Loucy (cell line): ENCODE measurements at regions not wholly inside any gene's neighbourhood (a gene's known extent, or its start where the extent isn't known, plus 50 kb on each side); places are given as distances from the start of the nearest gene placed in this dataset.

Source experiments
- H2AFZ ChIP-seq: fragments of 200-600 bp; sonication (generic); 2 replicates; pipeline ENCODE4 v1.6.0; 2016; ENCODE audit warnings: antibody characterized with exemption, mild to moderate bottlenecking, low read length, moderate library complexity
- H3F3A ChIP-seq: fragments of 200-600 bp; 2 replicates; pipeline ENCODE4 v1.6.0; 2016; ENCODE audit warnings: antibody characterized with exemption, low read depth, mild to moderate bottlenecking
- H3K27me3 ChIP-seq: fragments of 200-600 bp; sonication (generic); 2 replicates; pipeline ENCODE4 v1.6.1; 2014; ENCODE audit warnings: low read length, mild to moderate bottlenecking; ENCODE audit not compliant: insufficient read depth, poor library complexity, severe bottlenecking
- H3K36me3 ChIP-seq: fragments of 200-600 bp; sonication (generic); 2 replicates; pipeline ENCODE4 v1.6.1; 2016; ENCODE audit warnings: low read length; ENCODE audit not compliant: insufficient read depth
- H3K4me1 ChIP-seq: fragments of 200-600 bp; sonication (generic); 2 replicates; pipeline ENCODE4 v1.5.1; 2014; ENCODE audit warnings: low read length, mild to moderate bottlenecking; ENCODE audit not compliant: insufficient read depth, poor library complexity, severe bottlenecking
- H3K4me2 ChIP-seq: fragments of 200-600 bp; sonication (generic); 2 replicates; pipeline ENCODE4 v1.6.0; 2014; ENCODE audit warnings: antibody characterized with exemption, low read length, low read depth, mild to moderate bottlenecking; ENCODE audit not compliant: poor library complexity, severe bottlenecking
- H3K4me3 ChIP-seq: fragments of 200-600 bp; sonication (generic); 2 replicates; pipeline ENCODE4 v1.5.1; 2014; ENCODE audit warnings: low read length, mild to moderate bottlenecking, mixed read lengths; ENCODE audit not compliant: poor library complexity, severe bottlenecking
- H3K79me2 ChIP-seq: fragments of 200-600 bp; sonication (generic); 2 replicates; pipeline ENCODE4 v1.6.1; 2014; ENCODE audit warnings: low read length; ENCODE audit not compliant: insufficient read depth
- H3K9ac ChIP-seq: fragments of 200-600 bp; sonication (generic); 2 replicates; pipeline ENCODE4 v1.6.0; 2014; ENCODE audit warnings: mild to moderate bottlenecking, low read depth, low read length, moderate library complexity; ENCODE audit not compliant: poor library complexity, severe bottlenecking
- H3K9me2 ChIP-seq: fragments of 200-600 bp; sonication (generic); replicated peaks from 2 replicates; pipeline ENCODE4 v1.6.1; 2016; ENCODE audit warnings: low read depth, low read length, mixed read lengths
- H3K9me3 ChIP-seq: fragments of 200-600 bp; sonication (generic); 2 replicates; pipeline ENCODE4 v1.6.1; 2014; ENCODE audit warnings: mild to moderate bottlenecking, antibody characterized with exemption, low read length, low read depth; ENCODE audit not compliant: insufficient read depth
- H4K20me1 ChIP-seq: fragments of 200-600 bp; sonication (generic); 2 replicates; pipeline ENCODE4 v1.6.0; 2014; ENCODE audit warnings: antibody characterized with exemption, low read length, mild to moderate bottlenecking; ENCODE audit not compliant: insufficient read depth, poor library complexity, severe bottlenecking
- EZH2phosphoT487 ChIP-seq: fragments of 200-600 bp; IDR thresholded peaks from 2 replicates; pipeline ENCODE4 v1.6.1; 2018; ENCODE audit warnings: antibody characterized with exemption, mild to moderate bottlenecking, moderate library complexity, borderline replicate concordance
- TF ChIP-seq, protein P1 (sequence below): fragments of 200-600 bp; sonication (generic); conservative IDR thresholded peaks from 2 replicates; pipeline ENCODE4 v1.5.1; 2014; ENCODE audit warnings: mild to moderate bottlenecking, antibody characterized with exemption, low read length

DNA sequence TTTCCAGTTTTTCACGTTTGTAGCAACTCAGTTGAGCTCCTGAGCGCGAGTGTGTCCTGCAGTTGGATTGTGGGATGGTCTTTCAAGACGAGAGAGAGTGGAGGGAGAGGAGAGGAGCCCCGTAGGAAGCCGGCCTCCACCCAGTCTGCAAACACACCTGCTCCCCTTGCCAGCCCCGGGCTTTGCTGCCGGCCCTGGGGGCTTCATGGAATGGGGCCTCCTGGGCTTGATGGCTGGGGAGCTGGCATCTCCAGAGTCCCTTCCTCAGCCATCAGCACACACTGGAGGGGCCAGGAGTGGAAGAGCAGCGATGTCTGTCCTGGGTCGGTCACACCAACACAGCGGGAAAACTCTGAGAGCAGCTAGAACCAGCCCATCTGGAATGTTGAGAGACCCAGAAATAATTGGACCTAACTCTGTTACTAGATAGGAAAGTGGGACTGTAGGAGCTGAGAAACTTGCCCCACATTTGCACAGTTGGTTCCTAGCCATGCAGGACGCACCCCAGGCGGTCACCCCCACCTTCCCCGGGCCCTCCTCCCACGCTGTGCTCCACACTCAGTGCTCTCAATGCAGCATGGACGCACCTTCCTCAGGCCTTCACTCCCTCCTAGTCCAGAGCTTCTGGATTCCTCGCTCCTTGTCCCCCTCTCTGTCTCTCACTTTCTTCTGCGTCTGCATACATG, 69.6 kb downstream of the PTGR3 start:
- Histone ChIP-seq H3K4me2 (no peak overlapping the region), H3K4me1 (no peaks in the 10 kb centered on the region), H3K9me2 (no peaks in the 10 kb centered on the region), H3K9me3 (peaks cover 3% of the 10 kb centered on the region; the same call in 1 of the 2 replicates), H4K20me1 (no peaks in the 10 kb centered on the region), H3K79me2 (no peaks in the 10 kb centered on the region), H3K36me3 (no peaks in the 10 kb centered on the region), H3K9ac (no peak overlapping the region), H2AFZ (no peak overlapping the region), H3K27me3 (no peaks in the 10 kb centered on the region), H3K4me3 (no peak overlapping the region), H3F3A (no peaks in the 10 kb centered on the region)
- no peak for TF ChIP-seq EZH2phosphoT487
- TF ChIP-seq, protein P1, sequence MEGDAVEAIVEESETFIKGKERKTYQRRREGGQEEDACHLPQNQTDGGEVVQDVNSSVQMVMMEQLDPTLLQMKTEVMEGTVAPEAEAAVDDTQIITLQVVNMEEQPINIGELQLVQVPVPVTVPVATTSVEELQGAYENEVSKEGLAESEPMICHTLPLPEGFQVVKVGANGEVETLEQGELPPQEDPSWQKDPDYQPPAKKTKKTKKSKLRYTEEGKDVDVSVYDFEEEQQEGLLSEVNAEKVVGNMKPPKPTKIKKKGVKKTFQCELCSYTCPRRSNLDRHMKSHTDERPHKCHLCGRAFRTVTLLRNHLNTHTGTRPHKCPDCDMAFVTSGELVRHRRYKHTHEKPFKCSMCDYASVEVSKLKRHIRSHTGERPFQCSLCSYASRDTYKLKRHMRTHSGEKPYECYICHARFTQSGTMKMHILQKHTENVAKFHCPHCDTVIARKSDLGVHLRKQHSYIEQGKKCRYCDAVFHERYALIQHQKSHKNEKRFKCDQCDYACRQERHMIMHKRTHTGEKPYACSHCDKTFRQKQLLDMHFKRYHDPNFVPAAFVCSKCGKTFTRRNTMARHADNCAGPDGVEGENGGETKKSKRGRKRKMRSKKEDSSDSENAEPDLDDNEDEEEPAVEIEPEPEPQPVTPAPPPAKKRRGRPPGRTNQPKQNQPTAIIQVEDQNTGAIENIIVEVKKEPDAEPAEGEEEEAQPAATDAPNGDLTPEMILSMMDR = no peak

DNA sequence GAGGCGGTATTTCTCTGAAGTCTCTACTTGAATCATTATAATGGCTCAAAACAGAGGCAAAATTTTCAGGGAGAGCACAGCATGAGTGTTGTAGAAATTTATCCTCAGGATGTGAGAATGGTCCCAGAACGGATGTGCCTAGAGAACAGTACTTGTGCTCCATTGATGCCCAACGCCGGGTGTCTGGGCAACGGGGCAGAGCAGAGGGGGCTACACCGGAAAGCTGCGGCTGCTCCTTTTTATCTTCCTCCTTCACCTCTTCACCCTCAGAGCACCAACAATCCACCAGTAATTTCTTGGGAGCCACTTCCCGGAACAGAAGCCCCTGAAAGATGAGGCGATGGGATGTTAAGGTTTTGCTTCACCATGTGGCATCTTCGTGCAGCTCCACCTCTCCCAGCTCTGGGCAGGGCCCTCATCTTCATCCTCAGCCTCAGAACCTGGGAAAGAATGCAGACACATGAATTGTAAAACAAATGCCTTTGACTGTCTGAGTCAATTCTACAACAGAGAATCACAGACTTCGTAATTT, 71.5 kb downstream of the PTGR3 start:
- H3F3A ChIP-seq = no peaks in the 10 kb centered on the region
- no peak overlapping the region for H3K4me3 ChIP-seq
- no peak overlapping the region for H2AFZ ChIP-seq
- H3K4me1 ChIP-seq = peaks cover 1% of the 10 kb centered on the region
- H3K36me3 ChIP-seq = no peaks in the 10 kb centered on the region
- no peak overlapping the region for H3K9ac ChIP-seq
- H4K20me1 ChIP-seq = no peaks in the 10 kb centered on the region
- H3K9me2 ChIP-seq = no peaks in the 10 kb centered on the region
- no peaks in the 10 kb centered on the region for H3K79me2 ChIP-seq
- H3K9me3 ChIP-seq = no peaks in the 10 kb centered on the region
- no peak overlapping the region for H3K4me2 ChIP-seq
- H3K27me3 ChIP-seq = no peaks in the 10 kb centered on the region
- TF ChIP-seq, protein P1 = no peak
- TF ChIP-seq EZH2phosphoT487 = no peak

DNA sequence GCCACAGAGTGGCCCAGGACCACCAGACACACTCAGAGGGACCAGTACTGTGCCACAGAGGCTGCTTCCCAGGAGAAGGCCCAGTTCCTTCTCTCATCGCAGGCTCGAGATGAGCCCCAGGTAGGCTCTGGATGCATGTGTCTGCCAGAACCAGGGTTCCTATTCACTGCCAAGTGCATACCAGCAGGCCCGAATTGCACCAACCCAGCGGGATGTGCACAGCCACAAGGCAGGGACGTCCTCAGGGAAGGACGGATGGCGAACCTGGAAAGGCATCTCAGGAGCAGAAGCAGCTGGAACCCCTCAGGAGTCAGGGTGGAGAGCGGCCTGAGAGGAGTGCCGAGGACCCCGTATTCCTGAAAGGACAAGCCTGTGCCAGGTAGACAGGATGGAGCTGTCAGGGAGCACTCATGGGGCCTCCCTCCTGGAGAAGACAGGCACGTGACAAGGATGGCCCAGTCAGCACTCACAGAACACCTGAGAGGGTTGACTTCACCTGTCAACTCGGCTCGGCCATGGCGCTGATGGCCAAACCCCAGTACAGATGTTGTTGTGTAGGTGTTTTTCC, 73.7 kb downstream of the PTGR3 start:
- H3K9ac ChIP-seq = no peak overlapping the region
- no peaks in the 10 kb centered on the region for H3K36me3 ChIP-seq
- no peaks in the 10 kb centered on the region for H4K20me1 ChIP-seq
- no peaks in the 10 kb centered on the region for H3K9me3 ChIP-seq
- H3K4me1 ChIP-seq = peaks cover 10% of the 10 kb centered on the region
- no peaks in the 10 kb centered on the region for H3K9me2 ChIP-seq
- H3K4me3 ChIP-seq = no peak overlapping the region
- no peak for TF ChIP-seq EZH2phosphoT487
- TF ChIP-seq, protein P1 = no peak
- no peaks in the 10 kb centered on the region for H3K27me3 ChIP-seq
- H3K4me2 ChIP-seq = no peak overlapping the region
- no peaks in the 10 kb centered on the region for H3K79me2 ChIP-seq
- H2AFZ ChIP-seq = no peak overlapping the region
- no peaks in the 10 kb centered on the region for H3F3A ChIP-seq
